ENCODE measurements at regions not wholly inside any gene's neighbourhood (a gene's known extent, or its start where the extent isn't known, plus 50 kb on each side); places are given as distances from the start of the nearest gene placed in this dataset.

DNA sequence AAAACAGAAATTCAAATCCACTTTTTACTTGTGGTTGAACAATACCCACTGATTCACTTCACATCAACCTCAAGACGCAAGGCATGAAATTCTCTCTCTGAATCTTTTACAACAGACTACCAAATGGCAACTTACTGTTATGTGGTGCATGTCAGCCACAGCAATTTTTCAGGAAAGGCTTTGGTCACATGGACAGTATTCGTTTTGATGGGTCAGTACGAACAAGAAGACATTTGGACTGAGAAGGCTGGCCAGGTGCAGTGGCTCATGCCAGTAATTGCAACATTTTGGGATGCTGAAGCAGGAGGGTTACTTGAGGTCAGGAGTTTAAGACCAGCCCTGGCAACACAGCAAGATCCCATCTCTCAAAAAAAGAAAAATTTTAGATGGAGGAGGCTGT, 144.0 kb downstream of the SEC23A start:
- no peak for DNase-seq (ENCODE audit: low read depth)
- TF ChIP-seq, protein P1, sequence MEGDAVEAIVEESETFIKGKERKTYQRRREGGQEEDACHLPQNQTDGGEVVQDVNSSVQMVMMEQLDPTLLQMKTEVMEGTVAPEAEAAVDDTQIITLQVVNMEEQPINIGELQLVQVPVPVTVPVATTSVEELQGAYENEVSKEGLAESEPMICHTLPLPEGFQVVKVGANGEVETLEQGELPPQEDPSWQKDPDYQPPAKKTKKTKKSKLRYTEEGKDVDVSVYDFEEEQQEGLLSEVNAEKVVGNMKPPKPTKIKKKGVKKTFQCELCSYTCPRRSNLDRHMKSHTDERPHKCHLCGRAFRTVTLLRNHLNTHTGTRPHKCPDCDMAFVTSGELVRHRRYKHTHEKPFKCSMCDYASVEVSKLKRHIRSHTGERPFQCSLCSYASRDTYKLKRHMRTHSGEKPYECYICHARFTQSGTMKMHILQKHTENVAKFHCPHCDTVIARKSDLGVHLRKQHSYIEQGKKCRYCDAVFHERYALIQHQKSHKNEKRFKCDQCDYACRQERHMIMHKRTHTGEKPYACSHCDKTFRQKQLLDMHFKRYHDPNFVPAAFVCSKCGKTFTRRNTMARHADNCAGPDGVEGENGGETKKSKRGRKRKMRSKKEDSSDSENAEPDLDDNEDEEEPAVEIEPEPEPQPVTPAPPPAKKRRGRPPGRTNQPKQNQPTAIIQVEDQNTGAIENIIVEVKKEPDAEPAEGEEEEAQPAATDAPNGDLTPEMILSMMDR (IDR thresholded peaks at IDR 0.05; ENCODE audit: insufficient read depth, low read length, poor library complexity, severe bottlenecking), result no peak
- no peaks in the 10 kb centered on the region for H3K36me3 ChIP-seq (ENCODE audit: control insufficient read depth, insufficient read depth, low read length)
- no peaks in the 10 kb centered on the region for H3K27me3 ChIP-seq (ENCODE audit: control insufficient read depth, insufficient read depth, low read length)
- no peak overlapping the region for H3K4me3 ChIP-seq (ENCODE audit: low read depth, low read length)

DNA sequence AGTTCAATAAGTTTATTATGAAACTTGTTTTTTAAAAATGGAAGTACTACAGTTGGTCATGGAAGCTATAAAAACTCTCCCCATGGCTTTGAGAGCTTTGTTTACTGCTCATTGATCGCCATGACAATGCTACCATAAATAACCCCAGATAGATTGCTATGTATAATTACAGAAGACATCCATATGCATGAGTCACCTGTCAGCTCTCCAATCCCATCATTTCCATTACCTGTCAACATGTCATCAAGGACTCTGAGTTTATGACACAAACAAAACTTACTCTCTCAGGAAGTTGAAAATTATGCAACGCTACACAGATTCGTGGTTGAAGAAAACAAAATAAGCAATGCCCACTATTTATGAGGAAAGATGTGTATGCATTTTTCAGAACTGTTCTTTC, 144.4 kb downstream of the SEC23A start:
- Histone ChIP-seq H3K27me3 (ENCODE audit: control insufficient read depth, insufficient read depth, low read length) (no peaks in the 10 kb centered on the region), H3K36me3 (ENCODE audit: control insufficient read depth, insufficient read depth, low read length) (no peaks in the 10 kb centered on the region), H3K4me3 (ENCODE audit: low read depth, low read length) (no peak overlapping the region)
- DNase-seq (ENCODE audit: low read depth), result no peak
- TF ChIP-seq, protein P1 (IDR thresholded peaks at IDR 0.05; ENCODE audit: insufficient read depth, low read length, poor library complexity, severe bottlenecking), result no peak

DNA sequence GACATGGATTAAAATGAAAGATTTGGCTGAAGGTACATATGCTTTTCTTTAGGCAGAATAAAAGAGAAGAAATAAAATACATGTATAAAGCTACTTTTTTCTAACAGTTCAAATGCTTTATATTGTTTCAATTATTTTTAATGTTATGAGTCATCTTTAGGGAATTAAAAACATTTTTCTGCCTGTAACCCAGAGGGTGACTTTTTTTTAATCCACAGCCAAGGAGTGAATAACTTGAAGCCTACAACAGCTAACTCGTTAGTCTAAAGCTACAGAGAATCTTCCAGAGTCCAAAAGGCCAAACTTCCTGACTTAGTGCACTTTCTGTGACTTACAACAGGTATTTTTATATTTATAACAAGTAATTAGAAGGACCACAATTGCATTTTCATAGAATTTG, 151.6 kb downstream of the SEC23A start:
- Histone ChIP-seq H3K4me3 (ENCODE audit: low read depth, low read length) (no peak overlapping the region), H3K36me3 (ENCODE audit: control insufficient read depth, insufficient read depth, low read length) (no peaks in the 10 kb centered on the region), H3K27me3 (ENCODE audit: control insufficient read depth, insufficient read depth, low read length) (no peaks in the 10 kb centered on the region)
- TF ChIP-seq, protein P1 (IDR thresholded peaks at IDR 0.05; ENCODE audit: insufficient read depth, low read length, poor library complexity, severe bottlenecking), result no peak
- no peak for DNase-seq (ENCODE audit: low read depth)

DNA sequence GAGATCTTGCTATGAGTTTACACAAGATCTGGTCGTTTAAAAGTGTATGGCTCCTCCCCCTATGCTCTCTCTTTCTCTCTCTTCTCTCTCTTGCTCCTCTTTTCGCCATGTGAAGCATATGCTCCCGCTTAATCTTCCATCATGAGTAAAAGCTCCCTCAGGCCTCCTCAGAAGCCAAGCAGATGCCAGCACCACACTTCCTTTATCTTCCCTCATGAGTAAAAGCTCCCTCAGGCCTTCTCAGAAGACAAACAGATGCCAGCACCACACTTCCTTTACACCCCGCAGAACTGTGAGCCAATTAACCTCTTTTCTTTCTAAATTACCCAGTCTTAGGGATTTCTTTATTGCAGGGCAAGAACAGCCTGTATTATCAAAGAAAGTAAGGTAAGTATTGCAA, 152.4 kb downstream of the SEC23A start:
- H3K36me3 ChIP-seq (ENCODE audit: control insufficient read depth, insufficient read depth, low read length), result no peaks in the 10 kb centered on the region
- no peaks in the 10 kb centered on the region for H3K27me3 ChIP-seq (ENCODE audit: control insufficient read depth, insufficient read depth, low read length)
- H3K4me3 ChIP-seq (ENCODE audit: low read depth, low read length), result no peak overlapping the region
- no peak for DNase-seq (ENCODE audit: low read depth)
- TF ChIP-seq, protein P1 (IDR thresholded peaks at IDR 0.05; ENCODE audit: insufficient read depth, low read length, poor library complexity, severe bottlenecking), result no peak

DNA sequence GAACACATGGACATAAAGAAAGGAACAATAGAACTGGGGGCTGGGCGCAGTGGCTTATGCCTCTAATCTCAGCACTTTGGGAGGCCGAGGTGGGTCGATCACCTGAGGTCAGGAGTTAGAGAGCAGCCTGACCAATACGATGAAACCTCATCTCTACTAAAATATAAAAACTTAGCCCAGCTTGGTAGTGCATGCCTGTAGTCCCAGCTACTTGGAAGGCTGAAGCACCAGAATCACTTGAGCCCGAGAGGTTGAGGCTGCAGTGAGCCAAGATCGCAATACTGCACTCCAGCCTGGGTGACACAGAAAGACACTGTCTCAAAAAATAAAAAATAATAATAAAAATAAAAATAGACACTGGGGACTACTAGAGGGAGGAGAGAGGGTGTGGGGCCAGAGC, 154.5 kb downstream of the SEC23A start:
- no peak for DNase-seq (ENCODE audit: low read depth)
- Histone ChIP-seq H3K27me3 (ENCODE audit: control insufficient read depth, insufficient read depth, low read length) (no peaks in the 10 kb centered on the region), H3K4me3 (ENCODE audit: low read depth, low read length) (no peak overlapping the region), H3K36me3 (ENCODE audit: control insufficient read depth, insufficient read depth, low read length) (no peaks in the 10 kb centered on the region)
- TF ChIP-seq, protein P1 (IDR thresholded peaks at IDR 0.05; ENCODE audit: insufficient read depth, low read length, poor library complexity, severe bottlenecking), result no peak

DNA sequence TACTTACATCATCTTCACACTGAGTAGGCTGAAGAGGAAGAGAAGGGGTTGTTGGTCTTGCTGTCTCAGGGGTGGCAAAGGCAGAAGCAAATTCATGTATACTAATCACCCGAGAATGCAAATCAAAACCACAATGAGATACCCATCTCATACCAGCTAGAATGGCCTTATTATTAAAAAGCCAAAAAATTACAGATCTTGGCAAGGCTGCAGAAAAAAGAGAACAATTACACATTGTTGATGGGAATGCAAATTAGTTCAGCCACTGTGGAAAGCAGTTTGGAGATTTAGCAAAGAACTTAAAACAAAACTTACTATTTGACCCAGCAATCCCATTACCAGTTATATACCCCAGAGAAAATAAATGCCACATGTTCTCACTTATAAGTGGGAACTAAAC, 154.9 kb downstream of the SEC23A start:
- no peaks in the 10 kb centered on the region for H3K36me3 ChIP-seq (ENCODE audit: control insufficient read depth, insufficient read depth, low read length)
- no peak overlapping the region for H3K4me3 ChIP-seq (ENCODE audit: low read depth, low read length)
- H3K27me3 ChIP-seq (ENCODE audit: control insufficient read depth, insufficient read depth, low read length), result no peaks in the 10 kb centered on the region
- TF ChIP-seq, protein P1 (IDR thresholded peaks at IDR 0.05; ENCODE audit: insufficient read depth, low read length, poor library complexity, severe bottlenecking), result no peak
- DNase-seq (ENCODE audit: low read depth), result no peak

Data from kidney epithelial cell (primary cell).